Astrocyte (in vitro differentiated cells and primary cell): ENCODE measurements at regions not wholly inside any gene's neighbourhood (a gene's known extent, or its start where the extent isn't known, plus 50 kb on each side); places are given as distances from the start of the nearest gene placed in this dataset.

Experiments used
- DNase-seq: peaks from one replicate; pipeline ENCODE4 v3.0.0-alpha.2; 2010; ENCODE audit warnings: low read depth
- FAIRE-seq: peaks from 2 replicates; lab custom pipeline; 2011; peaks lifted over from hg19 to GRCh38; lab: Jason Lieb, UNC
- H2AFZ ChIP-seq: 2 replicates; pipeline ENCODE4 v1.6.0; 2012; ENCODE audit warnings: low read depth, low read length, inconsistent platforms
- H3K27ac ChIP-seq: 2 replicates; pipeline ENCODE4 v1.5.1; 2011; ENCODE audit warnings: low read depth, low read length, inconsistent platforms
- H3K27me3 ChIP-seq: 2 replicates; pipeline ENCODE4 v1.6.0; 2011; ENCODE audit warnings: low read length, inconsistent platforms; ENCODE audit not compliant: insufficient read depth
- H3K36me3 ChIP-seq: 2 replicates; pipeline ENCODE4 v1.5.1; 2011; ENCODE audit warnings: low read length, inconsistent platforms; ENCODE audit not compliant: insufficient read depth
- H3K4me1 ChIP-seq: 2 replicates; pipeline ENCODE4 v1.5.1; 2011; ENCODE audit warnings: low read length, inconsistent platforms; ENCODE audit not compliant: insufficient read depth
- H3K4me2 ChIP-seq: 2 replicates; pipeline ENCODE4 v1.6.0; 2012; ENCODE audit warnings: low read length, inconsistent platforms
- H3K4me3 ChIP-seq: 2 replicates; pipeline ENCODE4 v1.5.1; 2011; ENCODE audit warnings: low read depth, mild to moderate bottlenecking, low read length, inconsistent platforms; ENCODE audit not compliant: insufficient read depth
- H3K79me2 ChIP-seq: 2 replicates; pipeline ENCODE4 v1.6.0; 2012; ENCODE audit warnings: mild to moderate bottlenecking, low read length, inconsistent platforms; ENCODE audit not compliant: insufficient read depth
- H3K9ac ChIP-seq: 2 replicates; pipeline ENCODE4 v1.6.0; 2012; ENCODE audit warnings: mild to moderate bottlenecking, low read length, inconsistent platforms
- H3K9me3 ChIP-seq: 2 replicates; pipeline ENCODE4 v1.5.1; 2012; ENCODE audit warnings: low read depth, mild to moderate bottlenecking, low read length, inconsistent platforms; ENCODE audit not compliant: insufficient read depth
- H4K20me1 ChIP-seq: 2 replicates; pipeline ENCODE4 v1.6.0; 2012; ENCODE audit warnings: low read length, inconsistent platforms; ENCODE audit not compliant: insufficient read depth
- H3K27ac Mint-ChIP-seq: one replicate; pipeline ENCODE4 v1.8.0; 2021; ENCODE audit warnings: mild to moderate bottlenecking, mixed read lengths; ENCODE audit not compliant: unreplicated experiment
- H3K27me3 Mint-ChIP-seq: one replicate; pipeline ENCODE4 v1.8.0; 2021; ENCODE audit warnings: low read depth, mixed read lengths; ENCODE audit not compliant: unreplicated experiment
- H3K36me3 Mint-ChIP-seq: one replicate; pipeline ENCODE4 v1.8.0; 2021; ENCODE audit warnings: low read depth, mixed read lengths; ENCODE audit not compliant: unreplicated experiment
- H3K4me1 Mint-ChIP-seq: one replicate; pipeline ENCODE4 v1.8.0; 2021; ENCODE audit warnings: low read depth, mixed read lengths; ENCODE audit not compliant: unreplicated experiment
- H3K4me3 Mint-ChIP-seq: one replicate; pipeline ENCODE4 v1.8.0; 2021; ENCODE audit warnings: mild to moderate bottlenecking, moderate library complexity, mixed read lengths; ENCODE audit not compliant: unreplicated experiment
- H3K9me3 Mint-ChIP-seq: one replicate; pipeline ENCODE4 v1.8.0; 2021; ENCODE audit warnings: mild to moderate bottlenecking, mixed read lengths; ENCODE audit not compliant: unreplicated experiment
- CTCF ChIP-seq: IDR thresholded peaks from 2 replicates; pipeline ENCODE4 v1.5.1; 2011; ENCODE audit warnings: low read depth, mild to moderate bottlenecking, inconsistent platforms, low read length, moderate library complexity; ENCODE audit not compliant: insufficient read depth
- EZH2 ChIP-seq: IDR thresholded peaks from 2 replicates; pipeline ENCODE4 v1.6.1; 2012; ENCODE audit warnings: mild to moderate bottlenecking, low read length, inconsistent platforms; ENCODE audit not compliant: insufficient read depth

GRCh38 chr6:159473475-159474263, 219.4 kb downstream of the SOD2 start:
- no peak overlapping the region for H3K9ac ChIP-seq
- Mint-ChIP-seq H3K27me3 (peaks cover 2% of the 10 kb centered on the region), H3K9me3 (peaks cover 7% of the 10 kb centered on the region), H3K36me3 (no peaks in the 10 kb centered on the region), H3K4me1 (no peaks in the 10 kb centered on the region), H3K27ac (no peak overlapping the region), H3K4me3 (no peak overlapping the region)
- no peak overlapping the region for H3K4me3 ChIP-seq
- peak; percentile 30 for DNase-seq
- H3K27ac ChIP-seq, result no peak overlapping the region
- no peaks in the 10 kb centered on the region for H3K9me3 ChIP-seq
- TF ChIP-seq EZH2 (no peak), CTCF (no peak)
- H3K27me3 ChIP-seq, result no peaks in the 10 kb centered on the region
- no peak for FAIRE-seq
- no peaks in the 10 kb centered on the region for H3K79me2 ChIP-seq
- no peak overlapping the region for H2AFZ ChIP-seq
- H4K20me1 ChIP-seq, result no peaks in the 10 kb centered on the region
- no peaks in the 10 kb centered on the region for H3K4me1 ChIP-seq
- H3K4me2 ChIP-seq, result no peak overlapping the region
- no peaks in the 10 kb centered on the region for H3K36me3 ChIP-seq

GRCh38 chr6:159470397-159470796, 222.6 kb downstream of the SOD2 start:
- Histone ChIP-seq H2AFZ (no peak overlapping the region), H3K4me3 (no peak overlapping the region), H3K4me1 (no peaks in the 10 kb centered on the region), H3K4me2 (no peak overlapping the region), H3K79me2 (no peaks in the 10 kb centered on the region), H4K20me1 (no peaks in the 10 kb centered on the region), H3K36me3 (no peaks in the 10 kb centered on the region), H3K27ac (no peak overlapping the region), H3K9ac (no peak overlapping the region), H3K9me3 (no peaks in the 10 kb centered on the region), H3K27me3 (no peaks in the 10 kb centered on the region)
- peaks cover 12% of the 10 kb centered on the region for H3K4me1 Mint-ChIP-seq
- no peak for DNase-seq
- no peak overlapping the region for H3K4me3 Mint-ChIP-seq
- peaks cover 2% of the 10 kb centered on the region for H3K27me3 Mint-ChIP-seq
- H3K36me3 Mint-ChIP-seq, result no peaks in the 10 kb centered on the region
- H3K27ac Mint-ChIP-seq, result no peak overlapping the region
- FAIRE-seq, result no peak
- H3K9me3 Mint-ChIP-seq, result peaks cover 5% of the 10 kb centered on the region
- TF ChIP-seq EZH2 (no peak), CTCF (no peak)

GRCh38 chr6:159469443-159469842, 223.6 kb downstream of the SOD2 start:
- Mint-ChIP-seq H3K36me3 (no peaks in the 10 kb centered on the region), H3K27ac (no peak overlapping the region), H3K9me3 (peaks cover 5% of the 10 kb centered on the region), H3K4me1 (peaks cover 12% of the 10 kb centered on the region), H3K27me3 (peaks cover 2% of the 10 kb centered on the region), H3K4me3 (no peak overlapping the region)
- Histone ChIP-seq H3K4me1 (no peaks in the 10 kb centered on the region), H3K27ac (no peak overlapping the region), H3K27me3 (no peaks in the 10 kb centered on the region), H4K20me1 (no peaks in the 10 kb centered on the region), H3K4me2 (no peak overlapping the region), H3K4me3 (no peak overlapping the region), H3K79me2 (no peaks in the 10 kb centered on the region), H2AFZ (no peak overlapping the region), H3K36me3 (no peaks in the 10 kb centered on the region), H3K9me3 (no peaks in the 10 kb centered on the region), H3K9ac (no peak overlapping the region)
- DNase-seq, result no peak
- TF ChIP-seq CTCF (no peak), EZH2 (no peak)
- no peak for FAIRE-seq
